ENCODE measurements at regions not wholly inside any gene's neighbourhood (a gene's known extent, or its start where the extent isn't known, plus 50 kb on each side); places are given as distances from the start of the nearest gene placed in this dataset.

DNA sequence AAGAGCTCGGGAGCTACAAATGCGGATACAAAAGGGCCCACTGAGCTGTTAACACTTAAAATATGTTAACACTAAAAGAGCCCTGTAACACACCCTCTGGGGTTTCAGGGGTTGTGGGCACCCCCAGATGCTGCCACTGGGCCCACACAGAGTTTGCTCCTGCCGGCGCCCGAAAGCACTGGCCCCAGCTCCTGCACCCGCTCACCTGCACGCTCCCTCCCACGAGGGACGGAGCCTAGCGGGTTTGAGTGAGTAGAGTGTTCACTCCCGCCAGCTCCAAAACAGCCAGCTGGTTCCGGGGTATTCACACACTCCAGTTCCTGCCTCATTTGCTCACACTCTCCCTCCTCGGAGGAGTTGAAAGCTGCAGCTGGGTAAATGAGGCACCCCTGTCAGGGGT, 357.7 kb downstream of the ETNK1 start:
- DNase-seq (ENCODE audit: low spot score): no peak
- FAIRE-seq: no peak

DNA sequence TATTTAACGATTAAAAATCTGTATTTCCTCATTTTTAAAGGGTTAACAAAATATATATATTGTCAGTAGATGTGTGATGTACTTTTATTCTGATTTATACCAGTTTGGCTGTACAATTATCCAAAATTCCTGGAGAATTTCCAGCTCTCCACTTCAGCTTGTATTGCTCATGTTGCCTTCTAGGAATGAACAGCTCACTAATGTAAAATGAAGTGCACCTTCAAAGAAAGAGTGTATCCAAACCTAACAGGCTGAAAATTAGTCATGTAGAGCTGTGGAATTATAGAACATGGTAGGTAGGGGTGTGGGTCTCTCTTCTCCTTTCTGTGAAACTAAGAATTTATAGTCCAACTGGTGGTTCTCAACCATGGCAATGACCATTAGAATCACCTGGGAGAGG, 362.0 kb downstream of the ETNK1 start:
- DNase-seq (ENCODE audit: low spot score) (no peak), FAIRE-seq (no peak)

DNA sequence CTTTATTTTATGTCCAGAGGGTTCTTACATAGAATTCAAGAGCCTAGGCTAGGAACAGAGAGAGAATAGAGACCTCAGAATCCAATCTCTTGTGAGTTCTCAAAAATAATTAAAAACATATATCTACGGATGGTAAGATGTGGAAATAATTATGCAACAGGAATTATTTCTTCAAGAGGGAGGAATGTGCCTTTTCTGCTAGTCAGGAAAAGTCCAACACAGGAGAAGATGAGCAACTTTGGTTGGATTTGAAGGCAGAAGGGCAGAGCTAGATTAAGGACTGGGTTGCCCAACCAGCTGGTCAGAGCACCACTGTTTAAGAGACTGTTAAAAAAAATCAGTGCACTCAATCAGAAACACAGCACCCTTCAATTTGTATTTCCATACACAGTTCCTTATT, 365.5 kb downstream of the ETNK1 start:
- no peak for FAIRE-seq
- DNase-seq (ENCODE audit: low spot score): no peak

DNA sequence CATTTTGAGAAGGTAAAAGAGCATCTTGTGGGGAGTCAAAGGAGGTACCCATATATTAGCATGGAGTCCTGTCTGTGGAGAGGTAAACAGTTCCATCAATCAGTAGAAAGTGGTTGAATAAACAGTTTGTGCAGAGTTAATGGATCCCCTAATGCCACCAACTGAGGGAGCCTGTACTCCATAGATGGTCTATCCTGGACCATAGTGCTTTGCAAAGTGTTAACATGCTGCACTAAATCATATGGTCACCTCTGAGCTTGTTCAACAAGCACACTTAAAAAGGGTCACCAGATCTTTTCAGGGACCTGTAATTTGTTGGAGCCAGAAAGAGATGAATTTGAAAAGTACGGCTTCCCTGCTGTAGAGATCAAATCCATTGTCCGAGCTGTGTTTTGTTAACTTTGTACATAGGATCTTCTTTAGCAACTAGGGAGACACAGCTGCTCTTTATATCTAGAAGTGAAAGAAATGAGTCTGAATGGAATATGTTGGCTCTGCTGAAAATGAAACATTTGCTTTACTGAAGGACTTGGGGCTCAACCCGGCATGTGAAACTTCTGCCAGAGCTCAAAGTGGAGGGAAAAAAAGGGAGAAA, 366.4 kb downstream of the ETNK1 start:
- FAIRE-seq (no peak), DNase-seq (ENCODE audit: low spot score) (no peak)

DNA sequence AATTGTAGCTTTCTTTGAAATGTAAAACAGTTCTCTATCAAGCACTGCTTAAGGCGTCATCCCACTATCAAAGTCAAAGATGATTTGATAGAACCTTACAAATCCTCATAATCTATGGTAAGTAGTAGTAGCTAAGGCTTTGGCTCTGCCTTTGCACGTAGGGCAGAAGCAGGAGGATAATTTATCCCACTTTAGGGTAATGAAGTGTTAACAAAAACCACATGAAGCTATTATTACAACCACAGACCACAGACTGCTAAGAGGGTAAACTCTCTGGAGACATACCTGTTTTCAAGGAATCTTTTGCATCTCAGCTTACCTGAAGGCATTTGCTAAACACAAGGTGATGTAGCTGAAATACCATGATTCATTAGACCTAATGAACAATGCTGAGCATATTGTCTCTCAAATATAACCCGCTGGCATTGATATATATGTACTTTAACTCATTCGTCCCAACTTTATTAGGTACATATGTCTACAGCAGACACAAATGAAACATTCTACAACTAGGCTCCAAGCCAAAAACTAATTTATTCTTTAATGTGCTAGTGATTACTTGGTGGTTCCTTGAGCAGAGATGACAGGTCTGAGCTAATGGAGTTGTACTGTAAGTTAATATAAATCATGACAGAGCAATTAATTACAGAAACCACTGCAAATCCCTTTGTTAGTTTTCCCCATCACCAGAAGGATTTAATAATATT, 368.8 kb downstream of the ETNK1 start:
- FAIRE-seq: no peak
- no peak for DNase-seq (ENCODE audit: low spot score)

DNA sequence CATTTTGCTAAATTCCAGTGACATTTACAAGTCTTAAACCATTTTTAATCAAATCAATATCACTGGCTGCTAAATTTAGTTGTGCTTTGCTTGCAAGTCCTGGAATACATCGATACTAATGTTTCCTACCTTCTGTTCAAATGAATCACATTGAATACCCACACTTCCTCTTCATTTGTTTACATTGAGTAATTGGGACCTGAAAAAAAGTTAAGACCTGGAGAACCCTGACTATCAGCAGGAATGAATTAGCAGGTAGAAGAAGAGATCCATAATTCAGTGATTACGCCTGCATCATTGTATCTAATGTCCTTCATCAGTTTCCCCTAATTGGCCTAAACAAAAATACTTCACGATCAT, 369.3 kb downstream of the ETNK1 start:
- no peak for DNase-seq (ENCODE audit: low spot score)
- FAIRE-seq: no peak

DNA sequence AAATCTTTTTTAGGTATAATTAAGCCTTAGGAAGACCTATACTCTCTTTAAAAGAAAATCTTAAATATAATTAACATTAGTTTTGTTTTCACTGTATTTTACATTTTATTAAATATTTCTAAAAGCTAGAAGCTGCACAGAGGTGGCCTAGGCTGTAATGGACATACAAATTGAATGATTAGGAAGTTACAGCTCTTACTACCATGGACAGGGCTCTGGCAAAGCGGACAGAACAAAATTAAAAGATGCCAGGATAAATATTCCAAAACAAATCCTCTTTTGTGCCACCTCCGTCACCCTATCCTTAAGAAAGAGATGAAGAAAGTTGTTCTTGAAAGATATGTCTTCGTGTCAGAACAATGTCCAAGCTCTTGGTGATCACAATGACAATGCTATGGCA, 376.5 kb downstream of the ETNK1 start:
- DNase-seq (ENCODE audit: low spot score) (no peak), FAIRE-seq (no peak)

- DNase-seq (ENCODE audit: low spot score) (no peak), FAIRE-seq (no peak)
Measured at GRCh38 chr12:23002381-23002780, 377.4 kb downstream of the ETNK1 start.

DNA sequence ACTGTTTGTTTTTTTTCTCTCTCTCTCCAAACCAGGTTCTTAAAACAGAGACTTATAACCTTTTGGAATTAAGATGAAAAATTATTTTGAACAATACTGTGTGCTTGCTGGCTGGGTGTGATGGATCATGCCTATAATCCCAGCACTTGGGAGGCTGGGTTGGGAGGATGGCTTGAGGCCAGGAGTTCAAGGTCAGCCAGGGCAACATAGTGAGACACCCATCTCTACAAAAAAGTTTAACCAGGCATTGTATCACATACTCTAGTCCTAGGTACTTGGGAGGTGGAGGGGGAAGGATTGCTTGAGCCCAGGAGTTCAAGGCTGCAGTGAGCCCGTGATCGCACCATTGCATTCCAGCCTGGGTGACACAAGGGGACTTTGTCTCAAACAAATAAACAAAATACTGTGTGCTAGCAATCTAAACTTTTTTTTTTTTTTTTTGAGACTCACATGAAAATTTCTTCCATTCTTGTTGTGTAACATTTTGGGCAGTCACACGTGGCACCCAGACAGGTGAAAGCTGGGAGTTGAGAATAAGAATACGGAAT, 379.6 kb downstream of the ETNK1 start:
- no peak for FAIRE-seq
- DNase-seq (ENCODE audit: low spot score): no peak

- FAIRE-seq (no peak), DNase-seq (ENCODE audit: low spot score) (no peak)
Measured at GRCh38 chr12:23005387-23005786, 380.4 kb downstream of the ETNK1 start.

GRCh38 chr12:23006413-23006812, 381.4 kb downstream of the ETNK1 start:
- FAIRE-seq (no peak), DNase-seq (ENCODE audit: low spot score) (no peak)

DNA sequence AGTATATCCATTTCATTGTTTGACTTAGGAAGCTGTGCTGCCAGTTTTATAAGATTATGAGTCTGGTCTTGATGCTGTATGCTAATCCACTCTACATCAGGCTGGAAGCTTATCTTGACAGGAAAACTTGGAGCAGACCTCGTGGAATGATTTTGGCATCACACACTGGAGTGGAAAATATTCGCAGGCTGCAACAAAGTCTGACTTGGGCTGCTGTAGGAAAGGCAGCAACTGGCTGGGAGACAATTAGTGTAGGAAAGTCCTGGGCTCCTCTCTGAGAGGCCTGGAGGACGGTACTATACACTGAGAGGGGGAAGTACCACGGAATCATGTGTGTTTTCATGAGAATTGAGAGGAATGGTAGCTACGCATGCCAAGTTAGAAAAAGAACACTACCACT, 383.7 kb downstream of the ETNK1 start:
- FAIRE-seq (no peak), DNase-seq (ENCODE audit: low spot score) (no peak)

DNA sequence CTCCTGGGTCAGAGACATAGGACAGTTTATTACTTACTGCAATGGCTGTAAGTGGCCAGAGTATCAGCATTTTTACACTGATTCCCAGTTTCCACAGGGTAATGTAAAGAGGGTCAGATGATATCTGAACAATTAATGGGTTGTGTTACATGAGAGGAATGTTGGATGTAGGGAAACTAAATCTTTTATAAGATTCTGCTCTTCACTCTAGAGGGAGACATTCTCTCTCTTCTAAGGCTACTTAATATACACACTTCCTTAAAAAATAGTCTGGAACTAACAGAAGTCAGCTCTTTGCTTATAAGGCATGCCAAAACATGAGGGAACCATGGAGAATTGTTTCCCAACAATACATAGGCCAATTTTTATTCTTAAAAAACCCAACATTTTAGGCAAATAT, 389.8 kb downstream of the ETNK1 start:
- FAIRE-seq (no peak), DNase-seq (ENCODE audit: low spot score) (no peak)

- DNase-seq (ENCODE audit: low spot score): no peak
- no peak for FAIRE-seq
Measured at GRCh38 chr12:23025372-23026016, 400.5 kb downstream of the ETNK1 start.

- DNase-seq (ENCODE audit: low spot score) (no peak), FAIRE-seq (no peak)
Measured at GRCh38 chr12:23028158-23028802, 403.3 kb downstream of the ETNK1 start.

- FAIRE-seq: no peak
- no peak for DNase-seq (ENCODE audit: low spot score)
Measured at GRCh38 chr12:23029185-23029584, 404.2 kb downstream of the ETNK1 start.

GRCh38 chr12:23039834-23040233, 414.9 kb downstream of the ETNK1 start:
- FAIRE-seq: no peak
- no peak for DNase-seq (ENCODE audit: low spot score)

DNA sequence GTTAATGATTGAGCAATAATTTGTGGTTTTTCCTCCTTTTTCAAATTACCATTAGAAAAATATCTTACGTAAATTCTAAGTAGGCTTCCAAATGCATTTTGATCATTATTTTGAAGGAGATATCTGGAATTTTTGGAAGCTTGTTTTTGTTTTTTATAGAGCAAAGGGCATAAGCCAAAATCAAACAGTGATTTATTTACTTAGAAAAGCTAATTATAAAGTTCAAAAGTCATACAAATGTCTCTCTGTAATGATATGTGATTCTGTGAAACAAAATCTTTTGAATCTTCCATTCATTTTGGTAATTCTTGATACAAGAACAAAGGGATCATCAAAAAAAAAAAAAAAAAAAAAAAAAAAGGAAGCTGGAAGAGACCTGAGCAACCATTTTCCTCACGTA, 416.8 kb downstream of the ETNK1 start:
- FAIRE-seq (no peak), DNase-seq (ENCODE audit: low spot score) (no peak)

- DNase-seq (ENCODE audit: low spot score) (no peak), FAIRE-seq (no peak)
Measured at GRCh38 chr12:23043646-23044045, 418.7 kb downstream of the ETNK1 start.

DNA sequence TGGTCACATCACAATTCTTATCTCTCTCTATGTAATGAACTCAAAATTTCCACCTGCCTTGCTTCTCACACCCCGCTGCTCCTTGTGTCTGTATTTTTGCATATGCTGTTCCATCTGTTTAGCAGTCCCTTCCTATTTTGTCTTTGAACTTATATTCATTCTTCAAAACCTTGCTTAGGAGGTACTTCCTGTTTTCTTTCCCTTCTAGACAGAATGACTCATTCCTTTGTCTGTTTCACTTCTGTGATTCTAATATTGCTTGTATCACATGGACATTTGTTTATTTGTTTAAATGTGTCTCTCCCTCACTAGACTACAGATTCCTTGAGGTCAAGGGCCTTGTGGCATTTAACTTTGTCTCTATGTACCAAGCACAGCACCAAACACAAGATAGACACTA, 424.2 kb downstream of the ETNK1 start:
- peak; percentile 42 for FAIRE-seq
- DNase-seq (ENCODE audit: low spot score): peak; percentile 18

GRCh38 chr12:23055004-23055403, 430.0 kb downstream of the ETNK1 start:
- FAIRE-seq (peak; percentile 66), DNase-seq (ENCODE audit: low spot score) (peak; percentile 61)

GRCh38 chr12:23057571-23057970, 432.6 kb downstream of the ETNK1 start:
- FAIRE-seq (no peak), DNase-seq (ENCODE audit: low spot score) (no peak)
